Endodermal cell (in vitro differentiated cells): ENCODE measurements at regions not wholly inside any gene's neighbourhood (a gene's known extent, or its start where the extent isn't known, plus 50 kb on each side); places are given as distances from the start of the nearest gene placed in this dataset.

Source experiments
- DNase-seq: peaks from one replicate; pipeline ENCODE4 v3.0.0-alpha.2; 2017
- H3K27ac ChIP-seq: 2 replicates; pipeline ENCODE4 v1.5.1; 2013; ENCODE audit warnings: mild to moderate bottlenecking, low read depth, low read length, moderate library complexity
- H3K27me3 ChIP-seq: 2 replicates; pipeline ENCODE4 v1.6.1; 2013; ENCODE audit warnings: mild to moderate bottlenecking, low read length, moderate library complexity; ENCODE audit not compliant: insufficient read depth, control insufficient read depth, poor library complexity, severe bottlenecking
- H3K36me3 ChIP-seq: 2 replicates; pipeline ENCODE4 v1.7.0; 2013; ENCODE audit warnings: mild to moderate bottlenecking, low read length, moderate library complexity; ENCODE audit not compliant: control insufficient read depth, insufficient read depth
- H3K4me1 ChIP-seq: one replicate; pipeline ENCODE4 v1.7.0; 2013; ENCODE audit warnings: low read length; ENCODE audit not compliant: control insufficient read depth, insufficient read depth
- H3K4me3 ChIP-seq: 2 replicates; pipeline ENCODE4 v1.5.1; 2013; ENCODE audit warnings: mild to moderate bottlenecking, low read length, moderate library complexity
- H3K9ac ChIP-seq: 2 replicates; pipeline ENCODE4 v1.6.1; 2013; ENCODE audit warnings: mild to moderate bottlenecking, low read length, moderate library complexity; ENCODE audit not compliant: poor library complexity, severe bottlenecking; ENCODE audit errors: extremely low read depth
- H3K9me3 ChIP-seq: 2 replicates; pipeline ENCODE4 v1.6.1; 2013; ENCODE audit warnings: mild to moderate bottlenecking, low read length, moderate library complexity; ENCODE audit not compliant: control insufficient read depth
- H3K27ac Mint-ChIP-seq: 2 replicates; pipeline ENCODE4 v1.8.0; 2020; ENCODE audit warnings: mixed read lengths
- H3K27me3 Mint-ChIP-seq: 2 replicates; pipeline ENCODE4 v1.8.0; 2021; ENCODE audit warnings: mild to moderate bottlenecking, mixed read lengths; ENCODE audit not compliant: insufficient read depth
- H3K36me3 Mint-ChIP-seq: 2 replicates; pipeline ENCODE4 v1.8.0; 2020; ENCODE audit warnings: low read depth, mixed read lengths
- H3K4me1 Mint-ChIP-seq: 2 replicates; pipeline ENCODE4 v1.8.0; 2020; ENCODE audit warnings: mixed read lengths
- H3K4me3 Mint-ChIP-seq: 2 replicates; pipeline ENCODE4 v1.8.0; 2020; ENCODE audit warnings: mild to moderate bottlenecking, moderate library complexity, mixed read lengths
- H3K9me3 Mint-ChIP-seq: 2 replicates; pipeline ENCODE4 v1.8.0; 2020; ENCODE audit warnings: mild to moderate bottlenecking, mixed read lengths
- CTCF ChIP-seq: fragments of 200-600 bp; sonication (generic); conservative IDR thresholded peaks from 2 replicates; pipeline ENCODE4 v1.5.0; 2021; ENCODE audit warnings: antibody characterized with exemption, mild to moderate bottlenecking
- WGBS, 2 experiments: methylation state at CpG; one replicate each; pipeline versions ENCODE4 v1.1.5 to v1.1.7; 2013; ENCODE audit warnings: missing lambda C conversion rate in 2 of 2, mixed read lengths in 1 of 2; ENCODE audit not compliant: insufficient coverage in 1 of 2, insufficient read length in 1 of 2; 5-methylcytosine and 5-hydroxymethylcytosine counted together

GRCh38 chr2:215527736-215528135 is 91.9 kb upstream of the FN1 start:
- Histone ChIP-seq H3K27me3 (no peaks in the 10 kb centered on the region), H3K36me3 (no peaks in the 10 kb centered on the region), H3K27ac (no peak overlapping the region), H3K4me3 (no peak overlapping the region), H3K9ac (no peak overlapping the region), H3K9me3 (peaks cover 4% of the 10 kb centered on the region), H3K4me1 (no peaks in the 10 kb centered on the region)
- Mint-ChIP-seq H3K36me3 (peaks cover 8% of the 10 kb centered on the region), H3K4me1 (peaks cover 4% of the 10 kb centered on the region), H3K9me3 (peaks cover 7% of the 10 kb centered on the region), H3K4me3 (no peak overlapping the region), H3K27ac (no peak overlapping the region), H3K27me3 (no peaks in the 10 kb centered on the region)
- 88 to 100% methylated on average over 1 of the region's 1 CpG for WGBS, 2 experiments
- TF ChIP-seq CTCF, result no peak
- no peak for DNase-seq

- Histone ChIP-seq H3K4me3 (no peak overlapping the region), H3K27ac (no peak overlapping the region), H3K4me1 (no peaks in the 10 kb centered on the region), H3K27me3 (no peaks in the 10 kb centered on the region), H3K36me3 (no peaks in the 10 kb centered on the region), H3K9me3 (peaks cover 4% of the 10 kb centered on the region), H3K9ac (no peak overlapping the region)
- peaks cover 7% of the 10 kb centered on the region for H3K9me3 Mint-ChIP-seq
- peaks cover 3% of the 10 kb centered on the region for H3K4me1 Mint-ChIP-seq
- peaks cover 8% of the 10 kb centered on the region for H3K36me3 Mint-ChIP-seq
- no peak for TF ChIP-seq CTCF
- WGBS, 2 experiments, result 83 to 92% methylated on average over 3 to 4 of the region's 4 CpGs
- H3K4me3 Mint-ChIP-seq, result no peak overlapping the region
- no peak overlapping the region for H3K27ac Mint-ChIP-seq
- DNase-seq, result no peak
- no peaks in the 10 kb centered on the region for H3K27me3 Mint-ChIP-seq
Observed at GRCh38 chr2:215526341-215526740, 90.5 kb upstream of the FN1 start.

- Histone ChIP-seq H3K4me3 (no peak overlapping the region), H3K27me3 (no peaks in the 10 kb centered on the region), H3K9me3 (peaks cover 4% of the 10 kb centered on the region), H3K36me3 (no peaks in the 10 kb centered on the region), H3K9ac (no peak overlapping the region), H3K4me1 (no peaks in the 10 kb centered on the region), H3K27ac (no peak overlapping the region)
- no peak overlapping the region for H3K4me3 Mint-ChIP-seq
- TF ChIP-seq CTCF, result no peak
- H3K27ac Mint-ChIP-seq, result no peak overlapping the region
- peaks cover 8% of the 10 kb centered on the region for H3K36me3 Mint-ChIP-seq
- peaks cover 7% of the 10 kb centered on the region for H3K9me3 Mint-ChIP-seq
- peaks cover 3% of the 10 kb centered on the region for H3K4me1 Mint-ChIP-seq
- no peaks in the 10 kb centered on the region for H3K27me3 Mint-ChIP-seq
- DNase-seq, result no peak
- 94% methylated on average over 1 of the region's 1 CpG; no CpG with 5 or more reads in 1 of the 2 experiments for WGBS, 2 experiments
Observed at GRCh38 chr2:215522237-215522636, 86.4 kb upstream of the FN1 start.
